ENCODE measurements at regions not wholly inside any gene's neighbourhood (a gene's known extent, or its start where the extent isn't known, plus 50 kb on each side); places are given as distances from the start of the nearest gene placed in this dataset.

DNA sequence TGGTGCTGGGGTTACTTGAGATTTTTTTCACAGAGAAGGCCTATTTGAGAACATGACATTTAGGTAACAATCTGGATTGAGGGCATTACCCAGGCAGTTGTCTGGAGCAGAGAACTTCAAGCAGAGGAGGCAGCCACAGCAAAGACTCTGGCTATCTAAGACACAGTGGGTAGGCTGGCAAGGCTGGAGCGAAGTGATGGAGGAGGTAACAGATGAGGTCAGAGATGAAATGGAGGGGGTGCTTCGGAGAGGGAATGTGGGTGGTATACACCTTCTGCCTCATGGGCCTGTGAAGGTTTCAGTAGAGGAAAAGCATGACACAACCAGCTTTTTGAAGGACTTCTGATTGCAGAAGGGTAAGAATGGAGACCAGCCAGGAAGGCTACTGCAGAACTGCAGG, 65.9 kb downstream of the TMEM174 start:
- no peak overlapping the region for H2BK120ac ChIP-seq (ENCODE audit: low read depth, low read length, poor library complexity, severe bottlenecking)
- no CpG with 5 or more reads among the region's 2 CpGs for WGBS (ENCODE audit: extremely low coverage, insufficient read length, low lambda C conversion rate)
- no peaks in the 10 kb centered on the region for H4K20me1 ChIP-seq (ENCODE audit: control insufficient read depth, insufficient read depth, insufficient read length)
- H4K5ac ChIP-seq (ENCODE audit: insufficient read length, low read depth, low read length) = no peak overlapping the region
- Mint-ChIP-seq H3K4me3 (no peak overlapping the region), H3K36me3 (ENCODE audit: insufficient read depth in 1 of 3, low read depth in 3 of 3) (no peaks in the 10 kb centered on the region; a peak in 1 of 7 replicates), H3K27me3 (ENCODE audit: low read depth) (peaks cover 50% of the 10 kb centered on the region), H3K4me1 (peaks cover 3 to 5% of the 10 kb centered on the region in 2 experiments), H3K27ac (no peak overlapping the region), H3K9me3 (no peaks in the 10 kb centered on the region; a peak in 1 of 5 replicates)
- no peak overlapping the region for H2BK12ac ChIP-seq (ENCODE audit: insufficient read length, low read depth, low read length)
- H2AFZ ChIP-seq (ENCODE audit: low read length) = no peak overlapping the region
- H3K4me1 ChIP-seq (ENCODE audit: insufficient read depth, low read length) = no peaks in the 10 kb centered on the region
- no peak overlapping the region for H3K14ac ChIP-seq (ENCODE audit: insufficient read depth, low read length)
- no peak overlapping the region for H3K4me2 ChIP-seq (ENCODE audit: insufficient read depth, insufficient read length, low read length)
- no peaks in the 10 kb centered on the region for H3K23me2 ChIP-seq (ENCODE audit: insufficient read length, low read depth, low read length, poor library complexity, severe bottlenecking)
- no peak overlapping the region for H3K18ac ChIP-seq (ENCODE audit: insufficient read length, low read depth, low read length)
- no peak overlapping the region for H2BK5ac ChIP-seq (ENCODE audit: insufficient read length, low read length)
- no peak overlapping the region for H3K9ac ChIP-seq (ENCODE audit: extremely low read depth, insufficient read length, low read length)
- TF ChIP-seq, protein P1, sequence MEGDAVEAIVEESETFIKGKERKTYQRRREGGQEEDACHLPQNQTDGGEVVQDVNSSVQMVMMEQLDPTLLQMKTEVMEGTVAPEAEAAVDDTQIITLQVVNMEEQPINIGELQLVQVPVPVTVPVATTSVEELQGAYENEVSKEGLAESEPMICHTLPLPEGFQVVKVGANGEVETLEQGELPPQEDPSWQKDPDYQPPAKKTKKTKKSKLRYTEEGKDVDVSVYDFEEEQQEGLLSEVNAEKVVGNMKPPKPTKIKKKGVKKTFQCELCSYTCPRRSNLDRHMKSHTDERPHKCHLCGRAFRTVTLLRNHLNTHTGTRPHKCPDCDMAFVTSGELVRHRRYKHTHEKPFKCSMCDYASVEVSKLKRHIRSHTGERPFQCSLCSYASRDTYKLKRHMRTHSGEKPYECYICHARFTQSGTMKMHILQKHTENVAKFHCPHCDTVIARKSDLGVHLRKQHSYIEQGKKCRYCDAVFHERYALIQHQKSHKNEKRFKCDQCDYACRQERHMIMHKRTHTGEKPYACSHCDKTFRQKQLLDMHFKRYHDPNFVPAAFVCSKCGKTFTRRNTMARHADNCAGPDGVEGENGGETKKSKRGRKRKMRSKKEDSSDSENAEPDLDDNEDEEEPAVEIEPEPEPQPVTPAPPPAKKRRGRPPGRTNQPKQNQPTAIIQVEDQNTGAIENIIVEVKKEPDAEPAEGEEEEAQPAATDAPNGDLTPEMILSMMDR (conservative IDR thresholded peaks at IDR 0.05) = no peak
- H3T11ph ChIP-seq (ENCODE audit: low read length) = no peak overlapping the region
- no peak overlapping the region for H4K8ac ChIP-seq (replicated peaks; ENCODE audit: insufficient read length, low read depth, low read length)
- H3K79me1 ChIP-seq (ENCODE audit: insufficient read depth, low read depth, low read length, poor library complexity, severe bottlenecking) = no peaks in the 10 kb centered on the region
- no peak overlapping the region for H2BK20ac ChIP-seq (ENCODE audit: low read depth, low read length, poor library complexity, severe bottlenecking)
- peaks cover 13% of the 10 kb centered on the region; the same call in 1 of the 2 replicates for H3K27me3 ChIP-seq (ENCODE audit: insufficient read depth, low read length)
- H3K79me2 ChIP-seq (ENCODE audit: insufficient read depth, low read length) = no peaks in the 10 kb centered on the region
- no peak for DNase-seq
- H3K4ac ChIP-seq (ENCODE audit: low read depth, low read length) = no peak overlapping the region
- H3K56ac ChIP-seq (ENCODE audit: insufficient read length, low read depth, low read length) = no peak overlapping the region
- no peak overlapping the region for H4K91ac ChIP-seq (ENCODE audit: insufficient read length, low read depth, low read length)
- no peak overlapping the region for H2AK5ac ChIP-seq (ENCODE audit: insufficient read length, low read length)
- no peaks in the 10 kb centered on the region for H3K9me3 ChIP-seq (ENCODE audit: control insufficient read depth, low read depth, low read length)
- no peak overlapping the region for H2BK15ac ChIP-seq (ENCODE audit: low read depth, low read length)
- H3K27ac ChIP-seq (ENCODE audit: insufficient read length, low read depth, low read length) = no peak overlapping the region
- no peak overlapping the region for H3K23ac ChIP-seq (ENCODE audit: insufficient read length, low read depth, low read length)

All from H9 (cell line).